ENCODE measurements at regions not wholly inside any gene's neighbourhood (a gene's known extent, or its start where the extent isn't known, plus 50 kb on each side); places are given as distances from the start of the nearest gene placed in this dataset.

DNA sequence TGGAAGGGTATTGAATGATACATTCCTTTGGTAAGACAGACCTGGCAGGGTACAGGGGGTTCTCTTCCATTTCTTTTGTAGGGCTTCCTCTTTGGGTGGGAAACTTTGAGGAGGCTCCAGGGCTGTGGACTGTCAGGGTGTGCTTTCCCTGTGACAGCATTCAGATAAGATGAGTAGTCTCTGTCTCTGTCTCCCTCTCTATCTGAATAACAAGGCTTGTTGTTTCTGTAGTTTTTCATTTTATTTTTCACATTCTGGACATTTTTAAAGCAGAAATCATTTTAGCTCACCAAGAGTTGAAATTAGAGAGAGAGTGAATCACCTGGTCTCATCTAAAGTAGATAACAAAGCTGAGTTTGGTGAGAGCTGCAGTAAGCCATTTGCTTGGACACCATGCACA is 100.8 kb upstream of the TPM1 start:
- TF ChIP-seq, protein P1, sequence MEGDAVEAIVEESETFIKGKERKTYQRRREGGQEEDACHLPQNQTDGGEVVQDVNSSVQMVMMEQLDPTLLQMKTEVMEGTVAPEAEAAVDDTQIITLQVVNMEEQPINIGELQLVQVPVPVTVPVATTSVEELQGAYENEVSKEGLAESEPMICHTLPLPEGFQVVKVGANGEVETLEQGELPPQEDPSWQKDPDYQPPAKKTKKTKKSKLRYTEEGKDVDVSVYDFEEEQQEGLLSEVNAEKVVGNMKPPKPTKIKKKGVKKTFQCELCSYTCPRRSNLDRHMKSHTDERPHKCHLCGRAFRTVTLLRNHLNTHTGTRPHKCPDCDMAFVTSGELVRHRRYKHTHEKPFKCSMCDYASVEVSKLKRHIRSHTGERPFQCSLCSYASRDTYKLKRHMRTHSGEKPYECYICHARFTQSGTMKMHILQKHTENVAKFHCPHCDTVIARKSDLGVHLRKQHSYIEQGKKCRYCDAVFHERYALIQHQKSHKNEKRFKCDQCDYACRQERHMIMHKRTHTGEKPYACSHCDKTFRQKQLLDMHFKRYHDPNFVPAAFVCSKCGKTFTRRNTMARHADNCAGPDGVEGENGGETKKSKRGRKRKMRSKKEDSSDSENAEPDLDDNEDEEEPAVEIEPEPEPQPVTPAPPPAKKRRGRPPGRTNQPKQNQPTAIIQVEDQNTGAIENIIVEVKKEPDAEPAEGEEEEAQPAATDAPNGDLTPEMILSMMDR (IDR thresholded peaks at IDR 0.05; ENCODE audit: insufficient read depth, low read length, poor library complexity, severe bottlenecking) = no peak
- no peaks in the 10 kb centered on the region for H3K27me3 ChIP-seq (ENCODE audit: control insufficient read depth, insufficient read depth, low read length)
- DNase-seq (ENCODE audit: low read depth) = no peak
- H3K4me3 ChIP-seq (ENCODE audit: low read depth, low read length) = no peak overlapping the region
- H3K36me3 ChIP-seq (ENCODE audit: control insufficient read depth, insufficient read depth, low read length) = no peaks in the 10 kb centered on the region

DNA sequence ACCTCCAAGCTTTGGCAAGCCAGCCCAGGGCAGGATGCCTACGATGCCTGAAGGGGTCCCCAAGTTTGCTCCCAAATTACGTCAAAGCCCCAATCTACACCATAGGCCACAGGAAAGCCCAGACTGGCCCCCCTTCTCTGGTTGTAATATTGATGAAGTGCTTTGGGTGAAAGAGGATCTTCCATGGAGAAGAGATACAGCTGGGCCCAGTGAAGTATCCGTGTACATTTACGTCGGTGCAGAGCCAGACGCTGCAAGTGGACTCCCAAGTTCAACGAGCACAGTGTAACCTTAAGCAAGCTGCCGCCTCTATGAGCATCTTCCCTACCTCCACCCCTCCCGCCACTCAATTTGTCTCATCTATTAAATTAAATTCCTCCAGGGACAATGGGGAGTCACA is 100.1 kb upstream of the TPM1 start:
- H3K27me3 ChIP-seq (ENCODE audit: control insufficient read depth, insufficient read depth, low read length) = no peaks in the 10 kb centered on the region
- TF ChIP-seq, protein P1 (IDR thresholded peaks at IDR 0.05; ENCODE audit: insufficient read depth, low read length, poor library complexity, severe bottlenecking) = no peak
- DNase-seq (ENCODE audit: low read depth) = no peak
- no peaks in the 10 kb centered on the region for H3K36me3 ChIP-seq (ENCODE audit: control insufficient read depth, insufficient read depth, low read length)
- H3K4me3 ChIP-seq (ENCODE audit: low read depth, low read length) = no peak overlapping the region

GRCh38 chr15:62945063-62945462 is 97.5 kb upstream of the TPM1 start:
- Histone ChIP-seq H3K4me3 (ENCODE audit: low read depth, low read length) (no peak overlapping the region), H3K36me3 (ENCODE audit: control insufficient read depth, insufficient read depth, low read length) (no peaks in the 10 kb centered on the region), H3K27me3 (ENCODE audit: control insufficient read depth, insufficient read depth, low read length) (no peaks in the 10 kb centered on the region)
- no peak for DNase-seq (ENCODE audit: low read depth)
- TF ChIP-seq, protein P1 (IDR thresholded peaks at IDR 0.05; ENCODE audit: insufficient read depth, low read length, poor library complexity, severe bottlenecking) = no peak

DNA sequence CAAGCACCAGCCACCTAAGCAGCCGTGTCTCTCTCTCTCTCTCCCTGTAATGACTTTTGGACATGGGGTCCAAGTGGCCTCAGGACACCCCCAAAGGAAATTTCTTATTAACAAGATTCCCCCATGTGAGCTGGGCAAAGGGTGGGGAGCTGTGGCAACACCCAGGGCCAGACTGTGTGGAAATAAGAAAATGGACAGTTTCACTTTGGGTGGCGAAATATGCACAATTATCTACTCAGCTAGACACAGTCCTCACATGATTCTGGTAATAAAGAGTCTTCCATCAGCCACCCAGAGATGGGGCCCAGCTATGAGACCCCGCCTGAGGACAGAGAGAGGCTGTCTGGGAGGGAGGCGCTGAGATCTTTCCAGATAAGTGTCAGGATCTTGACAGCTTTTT is 96.8 kb upstream of the TPM1 start:
- TF ChIP-seq, protein P1 (IDR thresholded peaks at IDR 0.05; ENCODE audit: insufficient read depth, low read length, poor library complexity, severe bottlenecking) = no peak
- no peak for DNase-seq (ENCODE audit: low read depth)
- Histone ChIP-seq H3K27me3 (ENCODE audit: control insufficient read depth, insufficient read depth, low read length) (no peaks in the 10 kb centered on the region), H3K4me3 (ENCODE audit: low read depth, low read length) (no peak overlapping the region), H3K36me3 (ENCODE audit: control insufficient read depth, insufficient read depth, low read length) (no peaks in the 10 kb centered on the region)

DNA sequence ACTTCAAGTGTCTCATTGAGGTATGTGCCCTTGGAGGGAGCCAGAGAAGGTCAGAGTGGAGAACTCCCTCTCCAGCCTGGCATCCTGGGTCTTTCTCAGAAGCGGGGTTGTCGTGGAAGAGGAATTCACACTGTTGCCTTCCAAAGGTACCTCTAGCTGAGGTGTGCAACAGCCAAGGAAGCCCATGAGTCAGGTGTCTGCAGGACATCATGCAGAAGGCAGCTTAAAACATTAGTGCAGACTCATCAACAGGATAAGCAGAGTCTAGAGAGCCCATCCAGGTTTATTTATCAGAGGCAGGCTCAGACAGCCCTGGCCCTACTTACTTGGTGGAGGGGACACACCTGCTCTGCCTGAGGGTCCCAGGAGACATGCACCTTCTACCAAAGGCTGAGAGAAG is 95.6 kb upstream of the TPM1 start:
- TF ChIP-seq, protein P1 (IDR thresholded peaks at IDR 0.05; ENCODE audit: insufficient read depth, low read length, poor library complexity, severe bottlenecking) = no peak
- H3K27me3 ChIP-seq (ENCODE audit: control insufficient read depth, insufficient read depth, low read length) = no peaks in the 10 kb centered on the region
- DNase-seq (ENCODE audit: low read depth) = no peak
- no peaks in the 10 kb centered on the region for H3K36me3 ChIP-seq (ENCODE audit: control insufficient read depth, insufficient read depth, low read length)
- no peak overlapping the region for H3K4me3 ChIP-seq (ENCODE audit: low read depth, low read length)

- TF ChIP-seq, protein P1 (IDR thresholded peaks at IDR 0.05; ENCODE audit: insufficient read depth, low read length, poor library complexity, severe bottlenecking) = no peak
- no peak for DNase-seq (ENCODE audit: low read depth)
- Histone ChIP-seq H3K4me3 (ENCODE audit: low read depth, low read length) (no peak overlapping the region), H3K27me3 (ENCODE audit: control insufficient read depth, insufficient read depth, low read length) (no peaks in the 10 kb centered on the region), H3K36me3 (ENCODE audit: control insufficient read depth, insufficient read depth, low read length) (no peaks in the 10 kb centered on the region)
Observed at GRCh38 chr15:62950462-62950931, 92.0 kb upstream of the TPM1 start.

Data from kidney epithelial cell (primary cell).